IMR-90 (cell line): ENCODE measurements at regions not wholly inside any gene's neighbourhood (a gene's known extent, or its start where the extent isn't known, plus 50 kb on each side); places are given as distances from the start of the nearest gene placed in this dataset.
A peak's percentile ranks its signal among the peaks of the same experiment; 100 is the strongest.

Experiments
- ATAC-seq: fragments of 200-7000 bp; cut with Tn5 transposase; 2 replicates; pipeline ENCODE4 v1.9.1; 2020; ENCODE audit warnings: low read depth, mild to moderate bottlenecking, moderate library complexity
- BruUV-seq: library from RNA; stranded (reverse); fragments of 400-500 nt; replicated peaks from 2 replicates; lab custom pipeline; 2021; lab: Mats Ljungman, UMichigan
- CTCF ChIA-PET: fragments of 300-600 bp; formaldehyde crosslinking; extraction: SDS; loops from one replicate; lab custom pipeline; 2021; ENCODE audit warnings: antibody characterized with exemption; lab: Yijun Ruan, JAX
- POLR2A ChIA-PET: fragments of 300-600 bp; sonication (Branson Sonifier 250); formaldehyde crosslinking; loops from one replicate; lab custom pipeline; 2022; ENCODE audit warnings: antibody characterized with exemption; ENCODE audit not compliant: unreplicated experiment; lab: Charles Lee
- DNase-seq: peaks from one replicate; pipeline ENCODE4 v3.0.0; 2013
- H2AFZ ChIP-seq: replicated peaks from 2 replicates; pipeline ENCODE3; 2013; ENCODE audit warnings: low read length, mild to moderate bottlenecking; ENCODE audit not compliant: poor library complexity
- H2AK5ac ChIP-seq: 2 replicates; pipeline ENCODE4 v1.6.1; 2013; ENCODE audit warnings: low read depth, low read length, inconsistent platforms
- H2AK9ac ChIP-seq: replicated peaks from 2 replicates; pipeline ENCODE3; 2013; ENCODE audit warnings: mild to moderate bottlenecking, low read depth, low read length, moderate library complexity; ENCODE audit not compliant: poor library complexity
- H2BK120ac ChIP-seq: 2 replicates; pipeline ENCODE4 v1.6.1; 2013; ENCODE audit warnings: low read depth, low read length, inconsistent platforms
- H2BK15ac ChIP-seq: 3 replicates; pipeline ENCODE4 v1.6.1; 2013; ENCODE audit warnings: low read depth, low read length, inconsistent platforms
- H2BK20ac ChIP-seq: 2 replicates; pipeline ENCODE4 v1.6.1; 2013; ENCODE audit warnings: low read depth, mild to moderate bottlenecking, inconsistent platforms, low read length, moderate library complexity
- H2BK5ac ChIP-seq: 2 replicates; pipeline ENCODE4 v1.6.1; 2013; ENCODE audit warnings: mild to moderate bottlenecking, low read depth, low read length, inconsistent platforms; ENCODE audit not compliant: poor library complexity, severe bottlenecking
- H3K14ac ChIP-seq: replicated peaks from 2 replicates; pipeline ENCODE4 v1.6.1; 2013; ENCODE audit warnings: low read depth, low read length, inconsistent platforms
- H3K18ac ChIP-seq: 2 replicates; pipeline ENCODE4 v1.6.1; 2013; ENCODE audit warnings: low read depth, low read length, control low read depth
- H3K23ac ChIP-seq: 2 replicates; pipeline ENCODE4 v1.6.1; 2013; ENCODE audit warnings: low read depth, low read length, inconsistent platforms
- H3K27ac ChIP-seq: 2 replicates; pipeline ENCODE4 v1.5.1; 2013; ENCODE audit warnings: mild to moderate bottlenecking, control low read depth, low read length; ENCODE audit not compliant: insufficient read depth
- H3K27me3 ChIP-seq: 2 replicates; pipeline ENCODE4 v1.6.1; 2013; ENCODE audit warnings: low read length; ENCODE audit not compliant: control insufficient read depth, insufficient read depth
- H3K36me3 ChIP-seq: 2 replicates; pipeline ENCODE4 v1.6.1; 2013; ENCODE audit warnings: low read length, mixed read lengths; ENCODE audit not compliant: control insufficient read depth, insufficient read depth
- H3K4ac ChIP-seq: 2 replicates; pipeline ENCODE4 v1.6.1; 2013; ENCODE audit warnings: low read depth, low read length, inconsistent platforms
- H3K4me1 ChIP-seq: 2 replicates; pipeline ENCODE4 v1.6.1; 2013; ENCODE audit warnings: low read length, mixed read lengths; ENCODE audit not compliant: control insufficient read depth, insufficient read depth
- H3K4me2 ChIP-seq: 2 replicates; pipeline ENCODE4 v1.6.1; 2013; ENCODE audit warnings: low read depth, mild to moderate bottlenecking, control low read depth, low read length, moderate library complexity
- H3K4me3 ChIP-seq: 2 replicates; pipeline ENCODE4 v1.5.1; 2013; ENCODE audit warnings: low read depth, mild to moderate bottlenecking, control low read depth, low read length, moderate library complexity; ENCODE audit not compliant: insufficient read depth
- H3K56ac ChIP-seq: 2 replicates; pipeline ENCODE4 v1.6.1; 2013; ENCODE audit warnings: low read length, inconsistent platforms; ENCODE audit not compliant: insufficient read depth; ENCODE audit errors: extremely low read depth
- H3K79me1 ChIP-seq, 2 experiments: 2 replicates each; pipeline ENCODE4 v1.6.1; 2013; ENCODE audit warnings: low read length in 2 of 2, inconsistent platforms in 1 of 2, low read depth in 1 of 2
- H3K9ac ChIP-seq: 2 replicates; pipeline ENCODE4 v1.6.1; 2013; ENCODE audit warnings: low read depth, low read length, control low read depth
- H3K9me1 ChIP-seq: 2 replicates; pipeline ENCODE4 v1.6.1; 2013; ENCODE audit warnings: low read length, inconsistent platforms; ENCODE audit not compliant: insufficient read depth
- H3K9me3 ChIP-seq: 2 replicates; pipeline ENCODE4 v1.6.1; 2013; ENCODE audit warnings: low read length; ENCODE audit not compliant: control insufficient read depth, insufficient read depth
- H4K20me1 ChIP-seq: 2 replicates; pipeline ENCODE4 v1.6.1; 2013; ENCODE audit warnings: low read length, inconsistent platforms; ENCODE audit not compliant: insufficient read depth
- H4K5ac ChIP-seq: 2 replicates; pipeline ENCODE4 v1.6.1; 2013; ENCODE audit warnings: mild to moderate bottlenecking, low read depth, low read length, control low read depth
- H4K8ac ChIP-seq, 2 experiments: 2 replicates each; pipeline ENCODE4 v1.6.1; 2013; ENCODE audit warnings: low read depth in 2 of 2, low read length in 2 of 2, control low read depth in 1 of 2, inconsistent platforms in 1 of 2
- H4K91ac ChIP-seq: 2 replicates; pipeline ENCODE4 v1.6.1; 2013; ENCODE audit warnings: low read depth, low read length, inconsistent platforms; ENCODE audit not compliant: insufficient read depth
- MAFK ChIP-seq: IDR thresholded peaks from 2 replicates; pipeline ENCODE4 v1.6.1; 2012; ENCODE audit warnings: low read depth, low read length, improper control_type of control experiment
- NFE2L2 ChIP-seq: fragments of 150-350 bp; IDR thresholded peaks from 2 replicates; pipeline ENCODE4 v1.6.1; 2016; ENCODE audit warnings: low read depth, mild to moderate bottlenecking, low read length
- WGBS, 2 experiments: methylation state at CpG; one replicate each; pipeline versions ENCODE4 v1.1.5 to v1.1.7; 2013; ENCODE audit warnings: missing lambda C conversion rate in 2 of 2; ENCODE audit not compliant: insufficient read length in 1 of 2; ENCODE audit errors: extremely low coverage in 2 of 2; 5-methylcytosine and 5-hydroxymethylcytosine counted together
- dilution Hi-C: fragments of 300-500 bp; cut with HindIII; formaldehyde crosslinking; loops from one replicate; pipeline ENCODE4 v1.14.3; 2018; ENCODE audit warnings: low sequenced_read_pairs; ENCODE audit not compliant: unreplicated experiment
- in situ Hi-C: fragments of 300-500 bp; cut with MboI; formaldehyde crosslinking; loops from 3 replicates; pipeline ENCODE4 v1.14.3; 2019; ENCODE audit warnings: low sequenced_read_pairs, inconsistent platforms, mixed read lengths
- intact Hi-C: fragments of 100-400 bp; cut with micrococcal nuclease; formaldehyde crosslinking; loops from 2 replicates; pipeline ENCODE4 v1.10.0; 2022

- DNase-seq (no peak), ATAC-seq (no peak)
- Histone ChIP-seq H3K14ac (no peak overlapping the region), H2AK5ac (no peak overlapping the region), H3K23ac (no peak overlapping the region), H2BK15ac (no peak overlapping the region), H4K20me1 (no peaks in the 10 kb centered on the region), H4K91ac (no peak overlapping the region), H4K5ac (no peak overlapping the region), H3K27me3 (no peaks in the 10 kb centered on the region), H3K9me1 (no peaks in the 10 kb centered on the region), H3K36me3 (no peaks in the 10 kb centered on the region), H3K9me3 (no peaks in the 10 kb centered on the region), H3K79me1 (no peaks in the 10 kb centered on the region), H3K9ac (no peak overlapping the region), H3K4ac (no peak overlapping the region), H3K18ac (no peak overlapping the region), H4K8ac (no peak overlapping the region), H3K56ac (no peak overlapping the region), H3K4me2 (no peak overlapping the region), H2BK120ac (no peak overlapping the region), H2BK20ac (no peak overlapping the region), H2BK5ac (no peak overlapping the region), H3K27ac (no peak overlapping the region), H3K4me1 (no peaks in the 10 kb centered on the region), H2AFZ (no peak overlapping the region), H2AK9ac (no peak overlapping the region), H3K4me3 (no peak overlapping the region)
- no CpG with 5 or more reads among the region's 1 CpG for WGBS, 2 experiments
- ChIA-PET POLR2A (no interaction called here), CTCF (no interaction called here)
- TF ChIP-seq MAFK (peak; percentile 85), NFE2L2 (no peak)
- BruUV-seq = no TSS peak
- intact Hi-C loops (no loop called here), dilution Hi-C loops (no loop called here), in situ Hi-C loops (no loop called here)
These were observed 335.5 kb upstream of the MAP3K7 start for GRCh38 chr6:90922325-90922724.
